Astrocyte of the cerebellum (primary cell): ENCODE measurements at regions not wholly inside any gene's neighbourhood (a gene's known extent, or its start where the extent isn't known, plus 50 kb on each side); places are given as distances from the start of the nearest gene placed in this dataset.

Experiments
- DNase-seq: peaks from one replicate; pipeline ENCODE4 v3.0.0-alpha.2; 2011; ENCODE audit warnings: low read depth
- H3K4me3 ChIP-seq: 2 replicates; pipeline ENCODE4 v1.5.1; 2011; ENCODE audit warnings: mild to moderate bottlenecking, low read depth, low read length, moderate library complexity
- in situ Hi-C: cut with HindIII; loops from 2 replicates; pipeline ENCODE4 v1.10.0; 2017; ENCODE audit warnings: low sequenced_read_pairs
- TF ChIP-seq, protein P1 (sequence below): IDR thresholded peaks from 2 replicates; pipeline ENCODE4 v1.5.1; 2012; ENCODE audit warnings: low read length, low read depth, moderate library complexity, mild to moderate bottlenecking; ENCODE audit errors: missing control alignments

DNA sequence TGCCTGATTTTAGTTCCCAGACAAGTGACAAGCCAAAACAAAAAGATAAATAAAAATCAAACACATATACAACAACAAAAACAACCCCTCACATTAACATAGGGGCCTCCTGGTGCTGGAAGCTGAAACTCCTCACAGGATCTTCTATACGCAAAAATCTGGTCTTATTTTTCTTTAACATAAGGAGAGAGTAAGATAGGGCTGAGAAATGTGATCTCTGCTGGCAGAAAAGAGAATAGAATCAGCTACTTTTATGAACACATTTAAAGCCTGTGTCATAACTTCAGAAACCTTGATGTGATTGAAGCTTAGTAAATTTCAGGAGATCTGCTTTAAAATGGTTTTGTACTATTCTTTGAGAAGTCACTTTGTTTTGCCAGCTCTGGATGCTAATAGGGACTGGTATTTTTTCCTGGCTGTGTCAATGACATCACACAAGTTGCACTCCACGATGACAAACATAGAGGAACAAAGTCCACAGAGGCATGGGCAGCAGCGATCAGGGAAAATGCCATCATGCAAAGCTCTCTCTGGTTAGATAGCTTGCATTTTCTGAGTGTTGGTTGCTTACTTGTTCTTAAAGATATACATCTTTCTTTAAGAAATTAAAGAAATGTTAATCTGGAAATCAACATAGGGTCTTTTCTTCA, 176.6 kb upstream of the SP4 start:
- no peak overlapping the region for H3K4me3 ChIP-seq
- in situ Hi-C loops, result no loop called here
- TF ChIP-seq, protein P1, sequence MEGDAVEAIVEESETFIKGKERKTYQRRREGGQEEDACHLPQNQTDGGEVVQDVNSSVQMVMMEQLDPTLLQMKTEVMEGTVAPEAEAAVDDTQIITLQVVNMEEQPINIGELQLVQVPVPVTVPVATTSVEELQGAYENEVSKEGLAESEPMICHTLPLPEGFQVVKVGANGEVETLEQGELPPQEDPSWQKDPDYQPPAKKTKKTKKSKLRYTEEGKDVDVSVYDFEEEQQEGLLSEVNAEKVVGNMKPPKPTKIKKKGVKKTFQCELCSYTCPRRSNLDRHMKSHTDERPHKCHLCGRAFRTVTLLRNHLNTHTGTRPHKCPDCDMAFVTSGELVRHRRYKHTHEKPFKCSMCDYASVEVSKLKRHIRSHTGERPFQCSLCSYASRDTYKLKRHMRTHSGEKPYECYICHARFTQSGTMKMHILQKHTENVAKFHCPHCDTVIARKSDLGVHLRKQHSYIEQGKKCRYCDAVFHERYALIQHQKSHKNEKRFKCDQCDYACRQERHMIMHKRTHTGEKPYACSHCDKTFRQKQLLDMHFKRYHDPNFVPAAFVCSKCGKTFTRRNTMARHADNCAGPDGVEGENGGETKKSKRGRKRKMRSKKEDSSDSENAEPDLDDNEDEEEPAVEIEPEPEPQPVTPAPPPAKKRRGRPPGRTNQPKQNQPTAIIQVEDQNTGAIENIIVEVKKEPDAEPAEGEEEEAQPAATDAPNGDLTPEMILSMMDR, result no peak
- no peak for DNase-seq

DNA sequence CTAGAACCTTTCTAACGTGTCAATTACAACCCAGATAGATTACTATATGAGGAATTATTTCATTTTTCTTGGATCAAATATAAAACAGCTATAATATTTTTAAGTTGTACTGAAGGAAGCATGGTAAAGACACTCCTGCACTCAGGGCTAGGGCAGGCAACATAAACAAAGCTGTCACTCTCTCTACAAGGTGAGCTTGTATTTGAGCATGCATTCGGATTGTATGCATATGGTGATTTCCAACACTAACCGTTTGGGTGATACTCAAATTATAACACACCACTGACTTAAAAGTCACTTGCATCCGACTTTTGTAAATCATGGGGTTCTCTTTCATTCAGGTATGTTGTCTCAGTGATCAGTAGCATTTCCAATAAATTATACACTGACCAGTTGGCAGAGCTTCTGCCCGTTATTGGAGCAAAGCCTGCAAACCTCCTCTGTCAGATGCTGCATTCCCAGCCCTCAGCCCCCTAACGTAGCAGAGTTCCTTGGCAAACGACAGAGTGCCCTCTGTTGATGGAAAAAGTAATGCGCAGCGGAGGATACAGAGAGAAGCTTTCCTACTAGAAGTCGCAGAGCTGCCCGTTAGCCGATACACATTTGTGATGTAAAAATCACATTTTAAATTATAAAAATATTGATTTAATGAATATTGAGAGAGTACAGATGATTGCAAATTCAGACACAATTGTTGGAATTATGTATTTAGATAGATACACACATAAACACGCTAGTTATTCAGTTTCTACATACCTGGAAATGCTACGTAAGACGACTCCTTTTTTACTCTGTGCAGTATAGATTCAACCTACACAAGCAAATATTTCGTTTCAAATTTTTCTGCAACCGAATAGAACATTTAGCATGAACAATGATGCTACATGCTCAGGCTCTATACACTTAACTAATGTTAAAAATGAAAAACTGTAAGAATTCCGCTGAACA, 173.9 kb upstream of the SP4 start:
- in situ Hi-C loops, result no loop called here
- DNase-seq, result peak; percentile 26
- H3K4me3 ChIP-seq, result no peak overlapping the region
- TF ChIP-seq, protein P1, result peak; percentile 84

DNA sequence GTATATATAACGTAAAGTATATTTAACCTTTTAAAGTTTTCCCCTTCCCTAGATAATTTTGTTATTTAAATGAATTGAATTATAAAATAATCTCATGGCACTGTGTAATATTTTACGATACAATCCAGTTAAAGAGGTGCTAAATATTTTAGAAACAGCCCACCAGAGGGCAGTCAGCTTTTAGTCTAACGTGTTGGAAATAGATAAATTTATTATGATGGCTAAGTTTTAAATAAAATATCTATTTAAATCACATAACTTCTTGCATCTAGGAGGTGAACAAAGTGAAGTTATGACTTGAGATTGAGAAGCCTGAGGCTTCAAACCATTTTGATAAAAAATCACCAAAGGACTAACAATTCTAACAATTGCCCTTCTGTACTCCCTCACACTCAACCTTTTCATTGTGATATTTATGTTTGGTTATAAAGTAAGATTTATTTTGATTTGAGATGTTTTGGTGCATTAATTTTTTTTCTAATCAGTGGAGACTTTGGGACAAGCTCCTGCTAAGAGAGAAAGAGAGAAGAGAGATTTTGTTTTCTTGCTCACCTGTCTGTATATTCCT, 171.5 kb upstream of the SP4 start:
- TF ChIP-seq, protein P1, result peak; percentile 22
- peak; percentile 41 for DNase-seq
- in situ Hi-C loops, result no loop called here
- no peak overlapping the region for H3K4me3 ChIP-seq

DNA sequence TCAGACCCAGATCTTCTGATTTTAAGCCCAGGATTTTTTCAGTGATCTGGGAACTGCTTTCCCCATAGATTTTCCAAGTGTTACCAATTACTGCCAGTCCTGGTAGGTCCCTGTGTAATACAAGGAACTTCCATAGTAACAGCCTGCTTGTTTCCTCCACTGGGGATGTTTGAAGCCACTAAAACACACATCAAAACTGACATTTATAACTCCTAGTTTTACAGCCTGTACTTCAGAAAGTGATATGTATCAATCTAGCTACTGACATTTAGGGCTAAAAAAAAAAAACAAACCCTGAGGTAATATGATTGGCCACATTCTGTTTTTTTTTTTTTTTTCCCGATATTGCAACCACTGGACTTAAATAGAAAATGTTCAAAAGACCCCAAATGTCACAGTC, 166.9 kb upstream of the SP4 start:
- TF ChIP-seq, protein P1, result no peak
- no peak overlapping the region for H3K4me3 ChIP-seq
- DNase-seq, result no peak
- in situ Hi-C loops, result no loop called here

DNA sequence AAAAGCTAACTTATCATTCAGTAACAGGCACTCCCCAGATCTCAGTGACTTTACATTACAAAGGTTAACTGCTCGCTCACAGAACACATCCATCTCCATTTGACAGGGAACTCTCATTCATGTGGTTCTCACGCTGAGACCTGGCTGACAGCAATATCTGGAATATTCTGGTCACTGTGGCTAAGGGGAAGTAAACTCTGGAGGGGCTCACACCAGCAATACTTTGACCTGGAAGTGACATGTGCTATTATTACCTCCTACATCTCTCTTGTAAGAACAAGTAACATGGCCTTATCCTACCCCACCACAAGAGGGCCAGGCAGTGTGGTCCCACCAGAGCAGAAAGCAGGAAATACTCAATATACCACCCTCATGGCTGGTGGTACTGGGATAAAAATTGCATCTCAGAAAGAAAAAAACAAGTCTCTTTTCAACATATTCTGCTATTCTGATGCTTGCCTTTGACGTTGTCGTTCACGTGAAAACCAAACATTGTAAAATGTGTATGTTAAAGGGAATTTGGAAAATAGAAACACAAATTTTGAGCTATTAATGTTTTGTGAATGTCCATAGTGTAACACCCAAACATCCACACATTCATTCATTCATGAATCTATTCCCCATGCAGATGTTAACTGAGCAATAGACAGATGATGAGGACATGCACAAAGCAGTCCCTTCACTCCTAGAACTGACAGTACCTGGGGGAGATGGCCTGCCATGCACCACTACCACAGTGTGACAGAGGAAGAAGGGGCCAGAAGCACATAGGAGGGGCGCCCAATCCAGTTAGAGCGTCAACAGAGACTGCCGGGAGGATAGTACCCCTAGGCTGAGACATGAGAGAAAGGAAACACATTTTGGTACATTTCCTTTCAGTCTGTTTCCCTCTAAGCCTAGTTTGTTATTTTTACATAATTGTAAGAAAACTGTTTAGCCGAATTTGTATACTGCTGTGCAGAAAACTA, 166.0 kb upstream of the SP4 start:
- in situ Hi-C loops, result no loop called here
- DNase-seq, result peak; percentile 6
- TF ChIP-seq, protein P1, result peak; percentile 67
- no peak overlapping the region for H3K4me3 ChIP-seq
